ENCODE measurements at regions not wholly inside any gene's neighbourhood (a gene's known extent, or its start where the extent isn't known, plus 50 kb on each side); places are given as distances from the start of the nearest gene placed in this dataset.

DNA sequence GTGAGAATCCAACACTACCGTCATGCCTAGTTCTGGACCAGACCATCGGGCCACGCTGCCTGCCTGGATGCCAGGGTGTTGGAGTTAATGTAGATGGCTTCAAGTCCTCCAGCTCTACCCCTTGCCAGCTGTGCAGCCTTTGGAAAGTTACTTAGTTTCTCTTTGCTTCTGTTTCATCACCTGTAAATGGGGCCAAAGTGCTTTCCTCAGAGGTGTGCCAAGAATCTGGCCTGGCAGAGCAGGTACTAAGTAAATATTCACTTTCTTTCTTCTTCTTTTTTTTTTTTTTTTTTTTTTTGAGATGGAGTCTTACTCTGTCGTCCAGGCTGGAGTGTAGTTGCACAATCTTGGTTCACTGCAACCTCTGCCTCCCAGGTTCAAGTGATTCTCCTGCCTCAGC, 159.5 kb upstream of the RPL38 start:
- TF ChIP-seq ELF4 (IDR thresholded peaks at IDR 0.05): no peak
- no peak for TF ChIP-seq NFRKB (IDR thresholded peaks at IDR 0.05)
- TF ChIP-seq FOXM1 (IDR thresholded peaks at IDR 0.05; ENCODE audit: borderline replicate concordance): no peak
- TF ChIP-seq SP1 (IDR thresholded peaks at IDR 0.05): no peak
- TF ChIP-seq BHLHE40 (IDR thresholded peaks at IDR 0.05; ENCODE audit: borderline replicate concordance): no peak
- no peak for DNase-seq (ENCODE audit: extremely low spot score)
- ChIA-PET POLR2A (no interaction called here), CTCF (no interaction called here)

- POLR2A ChIA-PET: no interaction called here
- no peak for TF ChIP-seq LEF1 (IDR thresholded peaks at IDR 0.05; ENCODE audit: borderline replicate concordance)
- no peak for TF ChIP-seq FOXM1 (IDR thresholded peaks at IDR 0.05; ENCODE audit: borderline replicate concordance)
- no peak for TF ChIP-seq CTBP1 (IDR thresholded peaks at IDR 0.05; ENCODE audit: borderline replicate concordance)
- no peak for TF ChIP-seq FOXA1 (IDR thresholded peaks at IDR 0.05)
- no peak for TF ChIP-seq ZNF384 (IDR thresholded peaks at IDR 0.05)
- no peak for TF ChIP-seq HDGF (IDR thresholded peaks at IDR 0.05; ENCODE audit: borderline replicate concordance)
- no peak for TF ChIP-seq ARNT (IDR thresholded peaks at IDR 0.05)
- no peak for TF ChIP-seq SP1 (IDR thresholded peaks at IDR 0.05)
- TF ChIP-seq BHLHE40 (IDR thresholded peaks at IDR 0.05; ENCODE audit: borderline replicate concordance): no peak
- no peak for TF ChIP-seq NFRKB (IDR thresholded peaks at IDR 0.05)
- no peak for TF ChIP-seq SUZ12 (IDR thresholded peaks at IDR 0.05)
- no peak for TF ChIP-seq L3MBTL2 (conservative IDR thresholded peaks at IDR 0.05)
- TF ChIP-seq FOXK2 (IDR thresholded peaks at IDR 0.05): no peak
- no peak for TF ChIP-seq ELF4 (IDR thresholded peaks at IDR 0.05)
- TF ChIP-seq, protein P1, sequence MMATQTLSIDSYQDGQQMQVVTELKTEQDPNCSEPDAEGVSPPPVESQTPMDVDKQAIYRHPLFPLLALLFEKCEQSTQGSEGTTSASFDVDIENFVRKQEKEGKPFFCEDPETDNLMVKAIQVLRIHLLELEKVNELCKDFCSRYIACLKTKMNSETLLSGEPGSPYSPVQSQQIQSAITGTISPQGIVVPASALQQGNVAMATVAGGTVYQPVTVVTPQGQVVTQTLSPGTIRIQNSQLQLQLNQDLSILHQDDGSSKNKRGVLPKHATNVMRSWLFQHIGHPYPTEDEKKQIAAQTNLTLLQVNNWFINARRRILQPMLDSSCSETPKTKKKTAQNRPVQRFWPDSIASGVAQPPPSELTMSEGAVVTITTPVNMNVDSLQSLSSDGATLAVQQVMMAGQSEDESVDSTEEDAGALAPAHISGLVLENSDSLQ (IDR thresholded peaks at IDR 0.05): no peak
- no peak for TF ChIP-seq TARDBP (IDR thresholded peaks at IDR 0.05)
- DNase-seq (ENCODE audit: extremely low spot score): no peak
- CTCF ChIA-PET: no interaction called here
Observed at GRCh38 chr17:74045608-74046280, 157.7 kb upstream of the RPL38 start.

GRCh38 chr17:74049167-74049966, 154.1 kb upstream of the RPL38 start:
- ChIA-PET CTCF (interaction anchor here (1.0 to 1.1 kb wide), 2 partner anchors 10 to 40 kb away, joined by 3 read pairs; no protein-coding TSS in a partner anchor), POLR2A (no interaction called here)
- TF ChIP-seq BHLHE40 (IDR thresholded peaks at IDR 0.05; ENCODE audit: borderline replicate concordance) (no peak), ZNF384 (IDR thresholded peaks at IDR 0.05) (no peak), ARNT (IDR thresholded peaks at IDR 0.05) (no peak), SUZ12 (IDR thresholded peaks at IDR 0.05) (no peak), ELF4 (IDR thresholded peaks at IDR 0.05) (no peak)
- DNase-seq (ENCODE audit: extremely low spot score): no peak

- no peak for DNase-seq (ENCODE audit: extremely low spot score)
- ChIA-PET CTCF (no interaction called here), POLR2A (no interaction called here)
- TF ChIP-seq BHLHE40 (IDR thresholded peaks at IDR 0.05; ENCODE audit: borderline replicate concordance): no peak
- no peak for TF ChIP-seq SUZ12 (IDR thresholded peaks at IDR 0.05)
- no peak for TF ChIP-seq CTBP1 (IDR thresholded peaks at IDR 0.05; ENCODE audit: borderline replicate concordance)
- no peak for TF ChIP-seq SP1 (IDR thresholded peaks at IDR 0.05)
- TF ChIP-seq FOXA1 (IDR thresholded peaks at IDR 0.05): no peak
- TF ChIP-seq, protein P1 (IDR thresholded peaks at IDR 0.05): no peak
- no peak for TF ChIP-seq L3MBTL2 (conservative IDR thresholded peaks at IDR 0.05)
- no peak for TF ChIP-seq ZNF384 (IDR thresholded peaks at IDR 0.05)
- TF ChIP-seq FOXM1 (IDR thresholded peaks at IDR 0.05; ENCODE audit: borderline replicate concordance): no peak
Observed at GRCh38 chr17:74049967-74050458, 153.5 kb upstream of the RPL38 start.

GRCh38 chr17:74051348-74051747, 152.1 kb upstream of the RPL38 start:
- no peak for DNase-seq (ENCODE audit: extremely low spot score)
- CTCF ChIA-PET: no interaction called here
- no peak for TF ChIP-seq SP1 (IDR thresholded peaks at IDR 0.05)
- no peak for TF ChIP-seq ZNF384 (IDR thresholded peaks at IDR 0.05)
- TF ChIP-seq TARDBP (IDR thresholded peaks at IDR 0.05): no peak
- no peak for TF ChIP-seq BHLHE40 (IDR thresholded peaks at IDR 0.05; ENCODE audit: borderline replicate concordance)
- TF ChIP-seq FOXM1 (IDR thresholded peaks at IDR 0.05; ENCODE audit: borderline replicate concordance): no peak
- no peak for TF ChIP-seq HDGF (IDR thresholded peaks at IDR 0.05; ENCODE audit: borderline replicate concordance)
- TF ChIP-seq SUZ12 (IDR thresholded peaks at IDR 0.05): no peak
- no peak for TF ChIP-seq LEF1 (IDR thresholded peaks at IDR 0.05; ENCODE audit: borderline replicate concordance)
- TF ChIP-seq FOXK2 (IDR thresholded peaks at IDR 0.05): no peak
- TF ChIP-seq, protein P1 (IDR thresholded peaks at IDR 0.05): no peak
- TF ChIP-seq NFRKB (IDR thresholded peaks at IDR 0.05): no peak
- no peak for TF ChIP-seq L3MBTL2 (conservative IDR thresholded peaks at IDR 0.05)
- TF ChIP-seq ELF4 (IDR thresholded peaks at IDR 0.05): no peak
- TF ChIP-seq CTBP1 (IDR thresholded peaks at IDR 0.05; ENCODE audit: borderline replicate concordance): no peak
- TF ChIP-seq ARNT (IDR thresholded peaks at IDR 0.05): no peak
- no peak for TF ChIP-seq FOXA1 (IDR thresholded peaks at IDR 0.05)
- POLR2A ChIA-PET: no interaction called here

All from HEK293T (cell line).